Lung (tissue), 11 donors: ENCODE measurements at regions not wholly inside any gene's neighbourhood (a gene's known extent, or its start where the extent isn't known, plus 50 kb on each side); places are given as distances from the start of the nearest gene placed in this dataset.

Experiments
- ATAC-seq: fragments of 200-7000 bp; cut with Tn5 transposase; one replicate; pipeline ENCODE4 v1.9.1; 2020; ENCODE audit warnings: moderate number of reproducible peaks; ENCODE audit not compliant: insufficient read depth, low FRiP score
- DNase-seq, 3 donors: peaks; one replicate each; pipeline ENCODE4 v3.0.0-alpha.2; 2013 to 2017
- H3K27ac ChIP-seq, 2 donors: one replicate each; pipeline ENCODE4 v1.5.1; 2013; ENCODE audit warnings: mild to moderate bottlenecking in 2 of 2, moderate library complexity in 2 of 2, control low read depth in 1 of 2, inconsistent platforms in 1 of 2, low read depth in 1 of 2, low read length in 1 of 2
- H3K27me3 ChIP-seq, 3 donors: one replicate each; pipeline ENCODE4 v1.5.1; 2013; ENCODE audit warnings: low read length in 2 of 3; ENCODE audit not compliant: control insufficient read depth in 3 of 3, insufficient read depth in 3 of 3
- H3K36me3 ChIP-seq, 4 donors: one replicate each; pipeline ENCODE4 v1.5.1; 2013; ENCODE audit warnings: low read length in 4 of 4, mild to moderate bottlenecking in 1 of 4, moderate library complexity in 1 of 4; ENCODE audit not compliant: control insufficient read depth in 4 of 4, insufficient read depth in 4 of 4
- H3K4me1 ChIP-seq, 5 donors: one replicate each; pipeline ENCODE4 v1.5.1; 2013; ENCODE audit warnings: low read length in 5 of 5, mild to moderate bottlenecking in 2 of 5, moderate library complexity in 1 of 5; ENCODE audit not compliant: control insufficient read depth in 5 of 5, insufficient read depth in 5 of 5
- H3K4me3 ChIP-seq: one replicate; pipeline ENCODE4 v1.5.1; 2013; ENCODE audit warnings: mild to moderate bottlenecking, control low read depth, moderate library complexity
- H3K9ac ChIP-seq, 2 donors: one replicate each; pipeline ENCODE4 v1.5.1; 2013; ENCODE audit warnings: low read length in 2 of 2, control low read depth in 1 of 2; ENCODE audit not compliant: insufficient read depth in 1 of 2
- H3K9me3 ChIP-seq, 4 donors: one replicate each; pipeline ENCODE4 v1.5.1; 2013; ENCODE audit warnings: low read length in 3 of 4, mild to moderate bottlenecking in 1 of 4, moderate library complexity in 1 of 4; ENCODE audit not compliant: control insufficient read depth in 4 of 4, insufficient read depth in 3 of 4
- CTCF ChIP-seq: IDR thresholded peaks from 2 replicates; pipeline ENCODE4 v1.5.1; 2012; ENCODE audit warnings: mild to moderate bottlenecking; ENCODE audit errors: control extremely low read depth, extremely low read depth
- WGBS, 2 donors: extraction: QIAGEN DNeasy Blood & Tissue Kit; methylation state at CpG; one replicate each; pipeline ENCODE4 v1.1.7; 2013; 5-methylcytosine and 5-hydroxymethylcytosine counted together
- donor health status: control.
- donor health status: control.
- donor health status: Bipolar disorder and iron deficiency.
- donor health status: healthy.
- donor health status: DM: yes; HTN: yes; CAD: no.

GRCh38 chr1:115184260-115184950 is 95.1 kb upstream of the TSPAN2 start:
- Histone ChIP-seq H3K9ac (no peak overlapping the region), H3K4me1 (peaks cover 2 to 31% (median 4%) of the 10 kb centered on the region in 5 donors), H3K9me3 (no peaks in the 10 kb centered on the region), H3K27ac (peak overlapping the region in 1 of 2 donors; percentile 90), H3K27me3 (no peaks in the 10 kb centered on the region), H3K4me3 (no peak overlapping the region), H3K36me3 (no peaks in the 10 kb centered on the region)
- ATAC-seq: no peak
- no peak for TF ChIP-seq CTCF
- DNase-seq: peak in 1 of 3 donors; percentile 24
- WGBS, 2 donors: 66 to 68% methylated on average over 5 of the region's 5 CpGs

- DNase-seq (peak; percentile 77 to 95 (median 89)), ATAC-seq (no peak)
- Histone ChIP-seq H3K4me3 (no peak overlapping the region), H3K27ac (peak overlapping the region in 1 of 2 donors; percentile 90), H3K36me3 (no peaks in the 10 kb centered on the region), H3K27me3 (no peaks in the 10 kb centered on the region), H3K9me3 (no peaks in the 10 kb centered on the region), H3K4me1 (peaks cover 2 to 29% (median 4%) of the 10 kb centered on the region in 5 donors), H3K9ac (no peak overlapping the region)
- 49 to 64% methylated on average over 8 of the region's 8 CpGs for WGBS, 2 donors
- no peak for TF ChIP-seq CTCF
Observed at GRCh38 chr1:115183721-115184259, 94.5 kb upstream of the TSPAN2 start.

GRCh38 chr1:115183158-115183557 is 93.9 kb upstream of the TSPAN2 start:
- Histone ChIP-seq H3K9me3 (no peaks in the 10 kb centered on the region), H3K27me3 (no peaks in the 10 kb centered on the region), H3K27ac (no peak overlapping the region), H3K9ac (no peak overlapping the region), H3K4me1 (peaks cover 2 to 28% (median 4%) of the 10 kb centered on the region in 5 donors), H3K36me3 (no peaks in the 10 kb centered on the region), H3K4me3 (no peak overlapping the region)
- TF ChIP-seq CTCF: no peak
- WGBS, 2 donors: 92 to 94% methylated on average over 6 of the region's 6 CpGs
- DNase-seq (no peak), ATAC-seq (no peak)
